Endothelial cell of umbilical vein (primary cell): ENCODE measurements at regions not wholly inside any gene's neighbourhood (a gene's known extent, or its start where the extent isn't known, plus 50 kb on each side); places are given as distances from the start of the nearest gene placed in this dataset.

ENCODE experiments used
- BruUV-seq: library from RNA; stranded (reverse); fragments of 400-500 nt; replicated peaks from 2 replicates; lab custom pipeline; 2021; lab: Mats Ljungman, UMichigan
- CTCF ChIA-PET: fragments of 300-600, 350-600 bp; sonication (Branson Sonifier 250); formaldehyde crosslinking; loops from one replicate; lab custom pipeline; 2021; ENCODE audit warnings: antibody characterized with exemption, inconsistent platforms; lab: Charles Lee
- POLR2A ChIA-PET: fragments of 300-600, 350-600 bp; sonication (Branson Sonifier 250); formaldehyde crosslinking; loops from one replicate; lab custom pipeline; 2021; ENCODE audit warnings: antibody characterized with exemption, inconsistent platforms; lab: Charles Lee
- DNase-seq: peaks from one replicate; pipeline ENCODE4 v3.0.0-alpha.2; 2011; ENCODE audit warnings: low read depth, low spot score
- FAIRE-seq: peaks from 2 replicates; lab custom pipeline; 2011; peaks lifted over from hg19 to GRCh38; lab: Jason Lieb, UNC
- H2AFZ ChIP-seq: 2 replicates; pipeline ENCODE4 v1.6.0; 2012; ENCODE audit warnings: low read depth, low read length, control low read depth, inconsistent platforms
- H3K27ac ChIP-seq: 2 replicates; pipeline ENCODE4 v1.5.1; 2011; ENCODE audit warnings: low read depth, mild to moderate bottlenecking, control low read depth, low read length, moderate library complexity; ENCODE audit not compliant: insufficient read depth
- H3K27me3 ChIP-seq, 2 experiments: 2 replicates each; pipeline versions ENCODE4 v1.6.0 to v1.6.1; 2011; ENCODE audit warnings: low read length in 2 of 2, mixed read lengths in 1 of 2; ENCODE audit not compliant: control insufficient read depth in 2 of 2, insufficient read depth in 2 of 2
- H3K36me3 ChIP-seq, 2 experiments: 2 replicates in 1 of 2; 3 replicates in 1 of 2; pipeline ENCODE4 v1.5.1; 2011; ENCODE audit warnings: low read length in 2 of 2, mild to moderate bottlenecking in 1 of 2, moderate library complexity in 1 of 2; ENCODE audit not compliant: control insufficient read depth in 2 of 2, insufficient read depth in 2 of 2; ENCODE audit errors: extremely low read depth in 1 of 2
- H3K4me1 ChIP-seq: 3 replicates; pipeline ENCODE4 v1.5.1; 2011; ENCODE audit warnings: mild to moderate bottlenecking, low read length; ENCODE audit not compliant: control insufficient read depth, insufficient read depth; ENCODE audit errors: extremely low read depth
- H3K4me2 ChIP-seq: 2 replicates; pipeline ENCODE4 v1.6.1; 2011; ENCODE audit warnings: low read length, control low read depth, mixed read lengths; ENCODE audit not compliant: insufficient read depth
- H3K4me3 ChIP-seq, 3 experiments: fragments of 200-600 bp in 1 of 3; sonication (generic), shearing (Covaris generic) in 1 of 3; replicated peaks in 1 of 3; 2 replicates each; pipeline ENCODE4 v1.5.1; 2011 to 2016; ENCODE audit warnings: control low read depth in 3 of 3, low read length in 3 of 3, mild to moderate bottlenecking in 2 of 3, inconsistent platforms in 1 of 3, low read depth in 1 of 3, moderate library complexity in 1 of 3; ENCODE audit not compliant: insufficient read depth in 1 of 3
- H3K79me2 ChIP-seq: 2 replicates; pipeline ENCODE4 v1.6.0; 2012; ENCODE audit warnings: low read length, inconsistent platforms; ENCODE audit not compliant: control insufficient read depth, insufficient read depth
- H3K9ac ChIP-seq: replicated peaks from 2 replicates; pipeline ENCODE3; 2011; ENCODE audit warnings: low read length, control low read depth; ENCODE audit not compliant: insufficient read depth; ENCODE audit errors: extremely low read depth
- H3K9me1 ChIP-seq: replicated peaks from 3 replicates; pipeline ENCODE4 v1.6.0; 2011; ENCODE audit warnings: mild to moderate bottlenecking, low read length; ENCODE audit not compliant: control insufficient read depth, insufficient read depth; ENCODE audit errors: extremely low read depth
- H3K9me3 ChIP-seq: replicated peaks from 2 replicates; pipeline ENCODE4 v1.5.1; 2012; ENCODE audit warnings: low read length, inconsistent platforms; ENCODE audit not compliant: control insufficient read depth, insufficient read depth
- H4K20me1 ChIP-seq: replicated peaks from 2 replicates; pipeline ENCODE3; 2011; ENCODE audit warnings: mild to moderate bottlenecking, low read length; ENCODE audit not compliant: control insufficient read depth, insufficient read depth; ENCODE audit errors: extremely low read depth
- CTCF ChIP-seq, 2 donors: IDR thresholded peaks; 1 replicate in 1 of 2; 2 replicates in 1 of 2; pipeline ENCODE4 v1.5.1; 2011; ENCODE audit warnings: low read length in 2 of 2, mild to moderate bottlenecking in 2 of 2, moderate library complexity in 2 of 2, control low read depth in 1 of 2, inconsistent platforms in 1 of 2, low read depth in 1 of 2; ENCODE audit not compliant: insufficient read depth in 1 of 2; ENCODE audit errors: extremely low read depth in 1 of 2
- EZH2 ChIP-seq: IDR thresholded peaks from 2 replicates; pipeline ENCODE4 v1.6.1; 2012; ENCODE audit warnings: borderline replicate concordance, low read depth, mild to moderate bottlenecking, moderate library complexity, low read length, inconsistent platforms; ENCODE audit not compliant: severe bottlenecking
- JUN ChIP-seq: IDR thresholded peaks from 2 replicates; pipeline ENCODE4 v1.6.1; 2011; ENCODE audit warnings: borderline replicate concordance, low read depth; ENCODE audit not compliant: insufficient read length, insufficient read depth
- POLR2AphosphoS5 ChIP-seq: IDR thresholded peaks from 2 replicates; pipeline ENCODE4 v1.6.1; 2012; ENCODE audit warnings: low read depth, mild to moderate bottlenecking, control low read depth, low read length, moderate library complexity; ENCODE audit not compliant: insufficient read depth
- dilution Hi-C: fragments of 300-500 bp; cut with MboI; formaldehyde crosslinking; loops from one replicate; pipeline ENCODE4 v1.15.0; 2019; ENCODE audit warnings: low sequenced_read_pairs; ENCODE audit not compliant: extremely low pct_ligation_motif_present
- intact Hi-C: fragments of 100-400 bp; cut with micrococcal nuclease; formaldehyde crosslinking; loops from one replicate; pipeline ENCODE4 v1.10.0; 2022
- TF ChIP-seq, protein P1 (sequence below): IDR thresholded peaks from 2 replicates; pipeline ENCODE4 v1.6.1; 2011; ENCODE audit not compliant: insufficient read depth, insufficient read length

DNA sequence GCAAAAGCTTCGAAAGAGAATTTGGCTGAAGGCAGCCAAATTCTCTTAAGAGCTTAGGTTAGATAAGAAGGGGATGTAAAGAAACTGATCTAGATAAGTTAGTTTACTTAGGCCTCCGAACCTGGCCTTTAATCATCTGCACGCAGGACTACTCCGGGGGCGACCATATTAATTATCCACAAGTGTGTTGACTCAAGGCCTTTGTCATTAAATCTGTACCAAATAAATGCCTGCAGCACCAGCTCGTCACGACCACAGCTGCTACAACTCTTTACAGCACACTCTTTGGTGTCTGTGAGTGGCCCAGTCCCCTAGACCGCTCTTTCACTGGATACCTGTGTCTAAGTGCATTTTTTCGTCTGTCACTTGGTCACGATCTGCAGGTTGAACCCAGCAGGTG, 69.8 kb upstream of the LSM8 start:
- no peak for TF ChIP-seq EZH2
- intact Hi-C loops, result no loop called here
- no peaks in the 10 kb centered on the region for H4K20me1 ChIP-seq
- FAIRE-seq, result no peak
- CTCF ChIA-PET, result no interaction called here
- H3K27ac ChIP-seq, result no peak overlapping the region
- H3K36me3 ChIP-seq, result no peaks in the 10 kb centered on the region
- no peak for DNase-seq
- H2AFZ ChIP-seq, result no peak overlapping the region
- POLR2A ChIA-PET, result no interaction called here
- no peaks in the 10 kb centered on the region for H3K9me3 ChIP-seq
- H3K4me2 ChIP-seq, result no peak overlapping the region
- no peak overlapping the region for H3K4me3 ChIP-seq
- dilution Hi-C loops, result no loop called here
- no peaks in the 10 kb centered on the region for H3K4me1 ChIP-seq
- BruUV-seq, result no TSS peak
- H3K9ac ChIP-seq, result no peak overlapping the region
- no peaks in the 10 kb centered on the region for H3K27me3 ChIP-seq
- no peaks in the 10 kb centered on the region for H3K9me1 ChIP-seq
- no peaks in the 10 kb centered on the region for H3K79me2 ChIP-seq

DNA sequence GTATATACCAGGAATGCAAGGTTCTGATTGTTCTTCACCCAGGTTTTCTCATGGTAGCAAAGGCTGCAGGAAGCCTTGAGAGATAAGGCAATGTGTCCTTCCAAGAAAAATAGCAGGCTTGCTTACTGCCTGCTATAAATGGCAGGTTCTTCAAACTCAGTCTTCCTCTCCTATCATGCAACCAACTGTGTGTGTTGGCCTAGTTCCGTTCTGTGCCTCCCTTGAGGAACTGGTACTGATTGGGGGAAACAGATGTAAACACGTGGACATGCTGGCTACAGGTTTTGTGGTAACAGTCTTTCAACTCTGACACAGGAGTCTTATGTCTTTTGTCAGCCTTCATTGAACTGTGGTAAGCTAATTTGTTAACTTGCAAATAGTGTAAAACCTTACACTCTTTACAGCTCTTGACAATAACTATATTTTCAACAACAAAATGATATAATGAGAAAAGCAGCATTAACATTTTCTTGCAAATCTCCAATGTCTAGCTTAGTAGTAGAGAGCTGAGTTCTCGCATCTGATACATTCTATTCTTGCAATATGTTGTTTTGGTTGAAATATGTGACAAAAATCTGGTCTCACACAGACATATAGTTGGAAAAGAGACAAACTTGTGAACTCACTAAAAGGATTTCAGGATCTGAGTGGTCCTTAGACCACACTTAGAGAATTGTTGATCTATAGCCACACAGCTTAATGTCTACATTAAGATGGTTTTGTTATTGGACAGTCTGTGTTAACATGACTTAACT, 54.7 kb upstream of the LSM8 start:
- H3K79me2 ChIP-seq, result no peaks in the 10 kb centered on the region
- no peaks in the 10 kb centered on the region for H3K27me3 ChIP-seq
- H3K4me3 ChIP-seq, result no peak overlapping the region
- BruUV-seq, result no TSS peak
- H3K4me1 ChIP-seq, result no peaks in the 10 kb centered on the region
- H3K4me2 ChIP-seq, result no peak overlapping the region
- H3K9me1 ChIP-seq, result no peaks in the 10 kb centered on the region
- TF ChIP-seq POLR2AphosphoS5 (no peak), CTCF (IDR thresholded peaks at IDR 0.05; ENCODE audit: extremely low read depth in 1 of 2, insufficient read depth in 1 of 2, low read depth in 1 of 2, low read length in 2 of 2) (no peak), JUN (no peak)
- TF ChIP-seq, protein P1, sequence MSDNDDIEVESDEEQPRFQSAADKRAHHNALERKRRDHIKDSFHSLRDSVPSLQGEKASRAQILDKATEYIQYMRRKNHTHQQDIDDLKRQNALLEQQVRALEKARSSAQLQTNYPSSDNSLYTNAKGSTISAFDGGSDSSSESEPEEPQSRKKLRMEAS, result no peak
- ChIA-PET CTCF (no interaction called here), POLR2A (no interaction called here)
- DNase-seq, result no peak
- no peak overlapping the region for H3K9ac ChIP-seq
- H3K9me3 ChIP-seq, result no peaks in the 10 kb centered on the region
- intact Hi-C loops (no loop called here), dilution Hi-C loops (no loop called here)
- H2AFZ ChIP-seq, result no peak overlapping the region
- H3K36me3 ChIP-seq, result no peaks in the 10 kb centered on the region
- no peaks in the 10 kb centered on the region for H4K20me1 ChIP-seq
- no peak for FAIRE-seq
- no peak overlapping the region for H3K27ac ChIP-seq
